ENCODE measurements at regions not wholly inside any gene's neighbourhood (a gene's known extent, or its start where the extent isn't known, plus 50 kb on each side); places are given as distances from the start of the nearest gene placed in this dataset.

DNA sequence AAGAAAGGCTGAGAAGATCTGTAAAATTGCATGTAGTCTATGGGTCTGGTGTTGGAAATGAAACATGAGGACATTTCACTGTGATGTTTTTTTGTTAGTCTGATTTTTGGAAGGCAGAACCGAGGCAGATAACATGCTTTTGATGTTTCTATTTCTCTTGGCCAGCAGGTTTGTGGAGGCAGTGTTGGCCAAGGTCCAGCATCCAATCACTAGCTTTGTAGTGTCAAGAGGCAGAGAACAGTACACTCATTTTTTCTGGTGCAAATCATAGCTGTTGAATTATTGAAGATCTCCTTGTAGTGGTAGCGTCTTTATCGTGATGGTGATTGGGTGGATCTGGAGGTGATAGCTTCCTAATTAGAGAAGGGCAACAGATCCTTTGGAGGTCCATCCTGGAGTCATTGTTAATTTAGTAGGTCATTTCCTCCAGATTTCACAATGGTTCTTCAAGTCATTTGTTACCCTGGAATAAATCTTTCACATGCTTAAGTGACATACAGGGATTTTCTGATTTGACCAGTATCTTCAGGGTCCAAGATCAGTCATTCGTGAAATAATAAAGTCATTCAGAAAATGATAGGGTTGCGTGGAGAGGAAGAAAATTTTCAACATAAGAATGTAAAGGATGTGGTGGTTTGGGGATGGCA, 252.4 kb upstream of the CPNE8 start:
- peaks cover 32% of the 10 kb centered on the region for H3K4me1 Mint-ChIP-seq
- H3K36me3 Mint-ChIP-seq = no peaks in the 10 kb centered on the region
- H3K27me3 Mint-ChIP-seq (ENCODE audit: low read depth) = peaks cover 1% of the 10 kb centered on the region
- peaks cover 2% of the 10 kb centered on the region for H3K9me3 Mint-ChIP-seq
- TF ChIP-seq, protein P1, sequence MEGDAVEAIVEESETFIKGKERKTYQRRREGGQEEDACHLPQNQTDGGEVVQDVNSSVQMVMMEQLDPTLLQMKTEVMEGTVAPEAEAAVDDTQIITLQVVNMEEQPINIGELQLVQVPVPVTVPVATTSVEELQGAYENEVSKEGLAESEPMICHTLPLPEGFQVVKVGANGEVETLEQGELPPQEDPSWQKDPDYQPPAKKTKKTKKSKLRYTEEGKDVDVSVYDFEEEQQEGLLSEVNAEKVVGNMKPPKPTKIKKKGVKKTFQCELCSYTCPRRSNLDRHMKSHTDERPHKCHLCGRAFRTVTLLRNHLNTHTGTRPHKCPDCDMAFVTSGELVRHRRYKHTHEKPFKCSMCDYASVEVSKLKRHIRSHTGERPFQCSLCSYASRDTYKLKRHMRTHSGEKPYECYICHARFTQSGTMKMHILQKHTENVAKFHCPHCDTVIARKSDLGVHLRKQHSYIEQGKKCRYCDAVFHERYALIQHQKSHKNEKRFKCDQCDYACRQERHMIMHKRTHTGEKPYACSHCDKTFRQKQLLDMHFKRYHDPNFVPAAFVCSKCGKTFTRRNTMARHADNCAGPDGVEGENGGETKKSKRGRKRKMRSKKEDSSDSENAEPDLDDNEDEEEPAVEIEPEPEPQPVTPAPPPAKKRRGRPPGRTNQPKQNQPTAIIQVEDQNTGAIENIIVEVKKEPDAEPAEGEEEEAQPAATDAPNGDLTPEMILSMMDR (IDR thresholded peaks at IDR 0.05; ENCODE audit: unreplicated experiment) = no peak
- peak overlapping the region; percentile 31 for H3K27ac Mint-ChIP-seq
- peak in 1 of 2 experiments; percentile 58 for DNase-seq (ENCODE audit: low spot score in 2 of 2, unreplicated experiment in 2 of 2)
- H3K4me3 Mint-ChIP-seq = no peak overlapping the region

DNA sequence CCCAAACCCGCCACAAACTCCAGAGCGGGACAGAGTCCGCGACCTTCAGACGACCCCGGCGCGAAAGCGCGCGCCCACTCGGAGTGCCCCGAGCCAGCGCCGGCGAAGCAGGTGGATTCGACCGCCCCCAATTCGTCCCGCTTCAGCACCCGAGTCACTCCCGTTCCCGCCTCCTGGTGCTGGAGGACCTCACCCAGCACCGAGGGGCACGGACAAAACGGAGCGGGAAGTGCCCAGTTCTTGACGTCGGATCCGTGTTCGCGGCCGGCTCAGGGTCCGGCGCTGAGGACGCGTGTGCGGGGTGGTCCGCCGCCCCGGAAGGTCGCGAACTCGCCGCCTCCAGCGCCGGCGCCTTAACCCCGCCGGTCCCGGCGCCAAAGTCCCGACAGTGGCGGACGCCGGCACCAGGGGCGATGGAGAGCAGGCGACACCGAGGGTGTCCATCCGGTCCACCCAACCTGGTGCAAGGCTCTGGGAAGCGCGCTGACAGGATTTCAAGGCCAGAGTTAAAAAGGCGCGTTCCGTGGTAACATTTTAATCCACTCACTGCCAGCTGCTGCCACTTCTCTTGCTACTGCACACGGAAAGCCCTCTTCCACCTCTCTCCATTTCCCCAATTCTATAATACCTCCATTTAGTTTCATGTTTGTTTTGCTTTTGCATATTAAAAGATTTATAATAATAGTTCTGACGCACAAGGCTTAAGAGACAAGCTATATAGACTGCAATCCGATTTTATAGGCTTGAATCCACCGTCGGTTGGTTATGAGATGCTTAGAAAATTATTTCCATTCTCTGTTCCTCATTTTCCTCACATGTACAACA, 240.0 kb upstream of the CPNE8 start:
- peak in 1 of 2 experiments; percentile 71 for DNase-seq (ENCODE audit: low spot score in 2 of 2, unreplicated experiment in 2 of 2)
- TF ChIP-seq, protein P1 (IDR thresholded peaks at IDR 0.05; ENCODE audit: unreplicated experiment) = peak; percentile 76
- H3K4me1 Mint-ChIP-seq = peaks cover 1% of the 10 kb centered on the region
- H3K27me3 Mint-ChIP-seq (ENCODE audit: low read depth) = peaks cover 5% of the 10 kb centered on the region
- peaks cover 1% of the 10 kb centered on the region for H3K36me3 Mint-ChIP-seq
- H3K27ac Mint-ChIP-seq = no peak overlapping the region
- peak overlapping the region; percentile 60 for H3K4me3 Mint-ChIP-seq
- H3K9me3 Mint-ChIP-seq = peaks cover 29% of the 10 kb centered on the region

DNA sequence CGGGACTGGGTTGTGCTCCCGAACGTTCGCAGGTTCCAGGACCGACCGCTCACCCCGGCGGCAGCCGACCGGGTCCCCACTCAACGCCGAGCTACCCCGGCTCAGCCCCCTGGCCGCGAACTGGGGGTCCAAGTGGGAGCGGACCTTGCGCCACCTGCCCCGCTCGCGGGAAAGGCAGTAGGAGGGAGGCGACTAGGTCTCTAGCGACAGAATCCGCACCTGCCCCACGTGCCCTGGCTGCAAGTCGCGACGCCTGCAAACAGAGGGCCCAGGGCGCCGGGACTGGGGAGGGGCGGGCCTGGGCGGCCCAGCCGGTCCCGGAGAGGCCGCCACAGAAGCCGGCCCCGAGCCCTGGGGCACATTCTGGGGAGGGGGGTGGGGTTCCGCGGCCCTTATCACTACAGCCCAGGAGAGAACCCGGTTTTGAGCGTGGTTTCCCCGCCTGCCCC, 239.2 kb upstream of the CPNE8 start:
- peaks cover 1% of the 10 kb centered on the region for H3K4me1 Mint-ChIP-seq
- peaks cover 23% of the 10 kb centered on the region for H3K9me3 Mint-ChIP-seq
- peaks cover 1% of the 10 kb centered on the region for H3K36me3 Mint-ChIP-seq
- DNase-seq (ENCODE audit: low spot score in 2 of 2, unreplicated experiment in 2 of 2) = no peak
- H3K4me3 Mint-ChIP-seq = peak overlapping the region; percentile 60
- TF ChIP-seq, protein P1 (IDR thresholded peaks at IDR 0.05; ENCODE audit: unreplicated experiment) = no peak
- H3K27ac Mint-ChIP-seq = no peak overlapping the region
- H3K27me3 Mint-ChIP-seq (ENCODE audit: low read depth) = peaks cover 5% of the 10 kb centered on the region

DNA sequence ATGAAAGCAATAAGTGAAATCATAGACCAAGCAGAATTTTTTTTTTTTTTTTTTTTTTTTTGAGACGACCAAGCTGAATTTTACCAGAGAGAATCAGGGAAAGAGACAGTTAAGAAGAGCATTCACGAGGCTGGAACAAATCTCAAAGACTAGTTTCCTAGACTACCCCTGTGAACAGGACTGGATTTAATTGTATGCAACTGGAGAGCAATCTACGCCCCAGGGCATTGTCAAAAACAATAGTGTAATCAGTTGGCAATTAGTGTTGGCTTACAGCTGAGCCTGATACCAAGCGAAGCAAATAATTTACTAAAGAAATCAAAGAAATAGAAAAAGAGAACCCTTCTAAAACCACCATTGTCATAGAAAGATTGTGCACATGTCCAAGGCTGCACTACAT, 232.9 kb upstream of the CPNE8 start:
- TF ChIP-seq, protein P1 (IDR thresholded peaks at IDR 0.05; ENCODE audit: unreplicated experiment) = no peak
- Mint-ChIP-seq H3K27me3 (ENCODE audit: low read depth) (no peaks in the 10 kb centered on the region), H3K36me3 (no peaks in the 10 kb centered on the region), H3K4me3 (no peak overlapping the region), H3K4me1 (peaks cover 6% of the 10 kb centered on the region), H3K9me3 (no peaks in the 10 kb centered on the region), H3K27ac (no peak overlapping the region)
- no peak for DNase-seq (ENCODE audit: low spot score in 2 of 2, unreplicated experiment in 2 of 2)

DNA sequence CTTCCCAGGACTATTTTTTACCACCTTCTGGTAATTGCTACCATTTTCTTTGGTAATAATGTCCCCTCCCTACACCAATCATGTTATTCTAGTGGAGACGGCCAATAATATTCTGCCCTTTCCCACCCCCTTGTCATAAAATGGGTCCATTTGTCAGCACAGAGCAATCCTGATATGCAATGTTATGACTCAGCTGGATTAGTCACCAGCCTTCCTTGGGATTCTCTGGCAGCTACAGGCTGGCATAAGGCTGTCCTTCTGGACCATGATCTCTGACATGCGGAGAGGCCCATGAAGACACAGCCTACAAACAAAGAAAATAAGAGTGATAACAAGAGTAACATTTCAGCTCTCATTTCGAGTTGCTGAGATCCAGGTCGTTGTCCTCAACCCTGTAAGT, 222.0 kb upstream of the CPNE8 start:
- no peaks in the 10 kb centered on the region for H3K36me3 Mint-ChIP-seq
- DNase-seq (ENCODE audit: low spot score in 2 of 2, unreplicated experiment in 2 of 2) = no peak
- no peak overlapping the region for H3K4me3 Mint-ChIP-seq
- H3K27me3 Mint-ChIP-seq (ENCODE audit: low read depth) = no peaks in the 10 kb centered on the region
- H3K9me3 Mint-ChIP-seq = no peaks in the 10 kb centered on the region
- no peak overlapping the region for H3K27ac Mint-ChIP-seq
- peaks cover 39% of the 10 kb centered on the region for H3K4me1 Mint-ChIP-seq
- TF ChIP-seq, protein P1 (IDR thresholded peaks at IDR 0.05; ENCODE audit: unreplicated experiment) = no peak

Data from mesothelial cell of epicardium (in vitro differentiated cells).